GM18505 (cell line): ENCODE measurements at regions not wholly inside any gene's neighbourhood (a gene's known extent, or its start where the extent isn't known, plus 50 kb on each side); places are given as distances from the start of the nearest gene placed in this dataset.

Experiments
- ATAC-seq: cut with Tn5 transposase; IDR thresholded peaks from one replicate; pipeline ENCODE4 v1.9.1; 2021; ENCODE audit not compliant: unreplicated experiment
- POLR2A ChIP-seq: IDR thresholded peaks from 4 replicates; pipeline ENCODE4 v1.6.1; 2011; ENCODE audit warnings: borderline replicate concordance; ENCODE audit not compliant: insufficient read depth, insufficient read length; ENCODE audit errors: extremely low read depth

GRCh38 chr5:164449460-164449859, 944.0 kb downstream of the MAT2B start:
- no peak for ATAC-seq
- TF ChIP-seq POLR2A, result no peak

- ATAC-seq, result no peak
- no peak for TF ChIP-seq POLR2A
These were observed 960.6 kb downstream of the MAT2B start for GRCh38 chr5:164466033-164466432.

GRCh38 chr5:164470312-164470711, 964.9 kb downstream of the MAT2B start:
- ATAC-seq, result no peak
- TF ChIP-seq POLR2A, result no peak

- no peak for ATAC-seq
- TF ChIP-seq POLR2A, result no peak
These were observed 966.7 kb downstream of the MAT2B start for GRCh38 chr5:164472165-164472564.

GRCh38 chr5:164475339-164475977, 970.0 kb downstream of the MAT2B start:
- TF ChIP-seq POLR2A, result no peak
- no peak for ATAC-seq

DNA sequence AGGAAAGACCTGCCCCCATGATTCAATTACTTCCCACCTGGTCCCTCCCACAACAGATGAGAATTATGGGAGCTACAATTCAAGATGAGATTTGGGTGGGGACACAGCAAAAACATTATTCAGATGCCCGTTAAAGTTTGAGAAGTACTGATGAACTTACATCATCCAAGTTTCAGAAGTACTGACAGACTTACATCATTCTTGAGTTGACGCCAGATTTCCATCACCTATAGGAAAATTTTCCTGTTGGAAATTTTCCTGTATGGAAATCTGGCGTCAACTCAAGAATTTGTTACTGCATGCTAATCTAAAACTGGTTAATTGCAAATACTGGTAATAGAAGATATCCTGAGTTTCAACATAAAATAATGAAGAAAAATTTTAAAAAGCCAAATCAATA, 975.9 kb downstream of the MAT2B start:
- no peak for TF ChIP-seq POLR2A
- ATAC-seq, result no peak

DNA sequence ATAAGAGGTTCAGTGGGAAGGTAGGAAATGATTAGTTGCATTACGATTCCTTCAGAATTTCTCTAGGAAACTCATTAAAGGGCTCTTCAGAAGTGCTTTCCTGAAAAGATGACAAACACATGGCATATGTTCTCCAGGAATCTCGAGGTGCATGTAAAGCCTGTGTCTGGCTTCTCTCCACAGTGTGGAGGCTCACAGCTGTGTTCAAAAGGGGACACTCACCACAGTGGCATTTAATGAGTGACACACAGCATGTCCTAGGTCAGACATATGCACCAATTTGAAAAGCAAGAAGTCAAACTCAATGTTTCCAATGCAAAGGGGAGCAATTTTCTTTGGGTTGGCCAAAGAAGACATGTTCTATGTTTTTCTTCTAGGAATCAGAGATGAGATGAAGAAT, 976.9 kb downstream of the MAT2B start:
- TF ChIP-seq POLR2A, result no peak
- no peak for ATAC-seq

GRCh38 chr5:164484948-164485347, 979.5 kb downstream of the MAT2B start:
- no peak for TF ChIP-seq POLR2A
- ATAC-seq, result no peak

- no peak for TF ChIP-seq POLR2A
- ATAC-seq, result no peak
These were observed 982.5 kb downstream of the MAT2B start for GRCh38 chr5:164487939-164488338.

DNA sequence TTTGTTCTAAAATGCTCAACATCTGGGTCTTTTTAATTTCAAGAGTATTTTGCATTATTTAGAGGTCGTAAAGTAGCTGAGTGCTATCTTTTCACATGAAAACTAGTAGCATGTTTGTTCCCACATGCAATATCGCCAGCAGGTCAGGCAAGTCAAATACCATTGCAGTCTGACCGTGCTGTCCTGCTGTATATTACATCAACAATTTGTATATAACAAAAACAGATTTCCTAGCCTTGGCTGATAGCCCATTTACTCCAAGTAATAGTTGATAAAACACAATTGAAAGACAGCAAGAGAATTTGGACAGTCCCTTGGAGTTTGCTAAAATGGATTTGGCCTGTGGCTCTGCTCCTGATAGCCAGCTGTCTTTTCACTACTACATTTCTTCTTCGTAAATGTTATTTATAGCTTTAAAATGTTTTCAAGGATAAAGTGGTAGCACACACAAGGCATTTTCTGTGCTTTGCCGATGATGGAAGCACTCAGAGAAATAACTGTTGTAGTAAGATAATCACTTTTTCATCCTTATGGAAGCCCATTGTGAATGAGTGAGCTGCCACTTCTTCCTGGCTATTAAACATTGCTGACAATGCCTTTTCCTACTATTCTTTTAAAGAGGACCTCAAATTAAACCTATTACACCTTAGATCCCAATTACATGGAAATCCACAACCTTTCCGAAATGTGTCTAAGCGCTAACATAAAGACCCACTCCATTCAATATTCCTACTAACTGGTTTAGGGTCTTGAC, 992.1 kb downstream of the MAT2B start:
- TF ChIP-seq POLR2A, result no peak
- no peak for ATAC-seq

GRCh38 chr5:164498438-164498837, 993.0 kb downstream of the MAT2B start:
- no peak for ATAC-seq

DNA sequence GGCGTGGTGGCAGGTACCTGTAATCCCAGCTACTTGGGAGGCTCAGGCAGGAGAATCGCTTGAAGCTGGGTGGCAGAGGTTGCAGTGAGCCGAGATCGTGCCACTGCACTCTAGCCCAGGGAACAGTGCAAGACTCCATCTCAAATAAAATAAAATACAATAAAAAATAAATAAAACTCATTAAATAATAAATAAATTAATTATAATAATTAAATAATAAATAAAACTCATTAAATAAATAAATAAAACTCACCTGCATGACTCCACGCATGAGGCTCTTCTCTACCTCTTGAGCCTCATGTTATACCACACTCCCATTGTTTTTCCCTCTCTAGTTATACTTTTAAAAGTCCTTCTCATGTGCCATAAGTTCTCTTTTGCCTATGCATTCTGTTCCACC, 995.4 kb downstream of the MAT2B start:
- no peak for TF ChIP-seq POLR2A
- ATAC-seq, result no peak

More at GRCh38 chr5:164498438-164498837, 993.0 kb downstream of the MAT2B start:
- TF ChIP-seq POLR2A, result no peak

GRCh38 chr5:164501344-164501743, 995.9 kb downstream of the MAT2B start:
- no peak for TF ChIP-seq POLR2A
- no peak for ATAC-seq

DNA sequence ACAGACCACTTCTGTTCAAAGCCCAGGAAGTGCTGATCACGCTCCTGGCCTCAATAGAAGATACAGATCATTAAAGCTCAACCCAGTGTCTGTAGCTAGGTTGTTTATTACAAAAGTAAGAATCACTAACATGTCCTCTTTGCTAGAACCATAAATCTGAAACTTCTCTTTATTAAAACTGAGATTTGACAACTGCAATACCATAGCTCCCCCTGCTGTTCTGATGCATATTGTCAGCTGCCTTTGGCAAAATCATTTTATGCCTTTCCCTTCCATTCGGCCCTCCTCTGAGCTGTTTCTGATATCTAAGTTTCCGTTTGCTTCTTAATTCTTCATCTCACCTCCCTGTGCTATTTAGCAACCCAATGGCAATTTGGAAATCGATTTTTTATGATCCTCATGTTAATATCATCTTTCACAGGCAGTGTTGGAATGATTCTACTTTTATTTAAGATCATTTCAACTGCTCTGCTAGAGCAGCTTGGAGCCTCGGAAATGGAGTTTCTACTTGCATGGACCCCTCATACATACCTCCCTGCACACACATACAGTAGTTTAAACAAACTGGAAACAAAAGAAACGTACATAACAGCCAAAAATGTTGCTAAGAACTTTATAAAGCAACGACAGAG, 998.8 kb downstream of the MAT2B start:
- no peak for ATAC-seq

More for the DNA sequence above, 998.8 kb downstream of the MAT2B start:
- TF ChIP-seq POLR2A, result no peak
